Epidermal melanocyte (primary cell): ENCODE measurements at regions not wholly inside any gene's neighbourhood (a gene's known extent, or its start where the extent isn't known, plus 50 kb on each side); places are given as distances from the start of the nearest gene placed in this dataset.
"Not testable (repeated sequence)": the region's sequence is repeated elsewhere in the genome, so short reads cannot be mapped to it uniquely, and the experiment has no call there.

Experiments
- DNase-seq: peaks from one replicate; pipeline ENCODE4 v3.0.0; 2011; ENCODE audit warnings: low spot score; ENCODE audit not compliant: insufficient read length

DNA sequence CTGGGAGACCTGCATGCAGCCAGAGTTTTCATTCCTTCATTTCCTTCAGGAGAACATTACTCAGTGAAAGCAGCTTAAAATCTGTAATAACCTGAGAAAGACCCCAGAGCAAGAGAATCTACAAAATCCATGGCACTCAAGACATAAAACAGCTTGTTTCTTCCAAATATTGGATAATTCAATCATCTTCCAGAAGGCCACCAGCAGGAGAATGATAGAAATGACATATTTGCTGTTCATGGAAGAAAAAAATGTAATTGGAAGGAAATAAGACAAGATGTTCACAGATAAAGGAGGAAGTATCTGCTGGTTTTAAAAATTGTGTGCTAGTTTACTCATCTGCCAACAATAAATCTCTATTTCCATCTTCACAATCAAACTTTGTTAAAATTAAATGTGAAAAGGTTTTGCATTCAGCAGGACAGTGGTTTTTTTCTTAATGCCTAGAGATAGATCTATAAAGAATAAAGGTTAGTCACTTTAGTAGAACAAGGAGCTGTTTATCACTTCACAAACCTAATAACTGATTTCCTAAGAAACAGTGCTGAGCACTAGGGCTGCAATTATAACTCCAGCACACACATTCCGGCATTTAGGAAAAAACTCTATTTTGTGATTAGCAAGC is 530.8 kb downstream of the NSUN3 start:
- no peak for DNase-seq

DNA sequence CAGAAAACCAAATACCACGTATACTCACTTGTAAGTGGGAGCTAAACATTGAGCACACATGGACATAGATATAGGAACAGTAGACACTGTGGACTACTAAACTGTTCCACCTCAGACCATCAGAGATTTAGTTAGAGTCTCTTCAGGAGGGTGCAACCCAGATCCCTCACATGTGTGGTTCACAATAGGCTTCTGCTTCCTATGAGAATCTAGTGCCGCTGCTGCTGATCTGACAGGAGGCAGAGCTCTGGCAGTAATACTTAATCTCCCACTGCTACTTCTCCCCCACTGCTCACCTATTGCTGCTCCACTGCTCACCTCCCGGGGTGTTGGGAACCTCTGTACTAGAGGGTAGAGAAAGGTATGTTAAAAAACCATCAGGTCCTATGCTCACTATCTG is 533.3 kb downstream of the NSUN3 start:
- no peak for DNase-seq

DNA sequence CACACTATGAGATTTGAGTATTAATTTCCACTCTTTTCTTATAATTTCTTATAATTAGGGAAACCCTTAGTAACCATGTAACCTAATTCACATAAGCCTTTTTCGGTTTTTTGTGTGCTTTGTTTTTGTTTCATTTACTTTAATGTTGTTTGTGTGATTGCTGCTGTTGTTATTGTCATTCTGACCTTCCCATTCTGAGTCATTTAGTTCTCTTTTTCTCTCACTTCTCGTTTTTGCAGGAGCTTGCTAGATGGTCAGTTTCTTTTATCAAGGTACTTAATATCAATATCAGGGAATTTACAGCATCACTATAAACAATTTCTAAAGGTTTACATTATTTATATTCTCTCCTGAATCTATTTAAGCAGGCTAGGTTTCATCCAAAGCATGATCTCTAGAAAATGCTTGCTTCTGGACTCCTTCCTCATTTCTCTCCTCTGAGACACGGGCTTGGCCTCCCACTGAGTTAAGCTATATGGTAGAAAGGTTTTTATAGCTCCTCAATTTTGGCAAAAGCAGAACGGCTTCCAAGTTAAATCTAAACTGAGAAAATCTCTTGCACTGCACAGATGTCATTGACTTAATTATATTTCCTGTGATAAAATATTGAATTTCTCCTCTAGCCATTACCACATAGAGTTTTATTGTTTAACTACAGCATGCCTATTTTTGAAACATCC is 534.2 kb downstream of the NSUN3 start:
- no peak for DNase-seq

DNA sequence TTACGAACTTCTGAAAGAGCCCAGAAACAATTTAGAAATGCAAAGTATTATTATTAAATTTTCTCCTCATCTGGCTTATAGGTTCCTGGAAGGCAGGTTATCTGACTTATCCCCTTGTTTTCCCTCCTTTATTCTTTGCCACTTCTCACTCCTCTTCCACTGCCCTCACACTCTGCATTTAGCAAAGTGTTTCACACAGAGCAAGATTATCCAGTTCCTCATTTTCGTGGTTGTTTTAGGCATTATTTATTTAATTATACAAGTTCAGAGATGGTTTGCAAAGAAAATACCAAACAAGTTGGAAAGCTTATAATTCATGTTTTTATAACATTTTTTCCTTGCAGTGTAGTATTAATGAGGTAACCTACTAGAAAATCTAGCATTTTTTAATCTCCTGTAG is 544.9 kb downstream of the NSUN3 start:
- DNase-seq, result no peak

DNA sequence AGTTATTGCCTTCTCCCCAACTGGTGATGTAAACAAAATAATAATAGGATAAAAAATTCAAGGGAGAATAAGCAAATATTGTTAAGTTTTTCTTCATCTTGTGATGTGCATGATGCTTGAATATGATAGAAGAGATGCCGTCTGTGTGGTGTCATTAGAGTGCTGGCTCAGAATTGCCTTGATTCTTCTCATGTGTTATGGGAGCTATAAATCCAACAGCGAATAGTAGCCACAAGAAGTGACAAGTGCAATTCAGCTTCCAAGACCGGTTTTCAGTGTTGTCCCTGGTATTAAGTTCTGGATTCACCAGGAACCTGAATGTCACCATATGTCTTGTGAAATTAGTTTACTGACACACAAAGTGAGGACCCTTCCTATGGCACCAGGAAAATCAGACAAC is 547.0 kb downstream of the NSUN3 start:
- DNase-seq, result no peak

DNA sequence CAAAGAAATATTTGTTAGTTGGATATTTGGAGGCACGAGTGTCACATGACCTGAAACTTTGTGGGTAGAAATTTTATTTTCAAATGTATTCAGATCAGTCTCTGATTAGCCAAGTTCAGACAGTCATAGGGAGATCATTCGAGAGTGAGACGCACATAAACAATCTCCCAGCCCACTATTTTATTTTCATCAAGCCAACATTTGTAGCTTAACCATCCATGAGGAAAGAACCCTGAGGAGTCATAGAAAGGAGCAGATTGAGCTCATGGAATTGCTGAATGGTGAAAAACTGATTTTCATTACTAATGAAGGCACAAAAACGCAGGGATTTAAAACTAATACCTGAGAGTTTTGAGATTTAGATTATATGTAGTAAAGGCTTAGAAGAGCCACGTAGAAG is 548.7 kb downstream of the NSUN3 start:
- no peak for DNase-seq

DNA sequence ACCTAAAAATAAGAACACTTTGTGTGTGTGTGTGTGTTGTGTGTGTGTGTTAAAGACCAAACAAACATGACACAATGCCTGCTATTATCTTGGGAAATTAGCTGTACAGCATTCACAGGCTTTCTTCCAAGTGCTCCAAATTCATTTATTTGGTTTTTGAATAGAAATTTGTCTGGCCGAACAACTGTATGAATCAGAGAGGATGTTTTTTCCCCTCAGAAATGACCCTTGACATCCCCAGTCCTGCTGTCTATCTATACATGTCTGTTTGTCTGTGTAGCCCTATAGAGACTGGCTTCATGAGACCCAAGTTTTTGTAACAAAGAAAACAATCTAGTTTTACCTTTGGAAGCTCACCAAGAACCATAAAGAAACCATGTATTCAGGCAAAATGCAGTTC is 549.8 kb downstream of the NSUN3 start:
- DNase-seq, result no peak

DNA sequence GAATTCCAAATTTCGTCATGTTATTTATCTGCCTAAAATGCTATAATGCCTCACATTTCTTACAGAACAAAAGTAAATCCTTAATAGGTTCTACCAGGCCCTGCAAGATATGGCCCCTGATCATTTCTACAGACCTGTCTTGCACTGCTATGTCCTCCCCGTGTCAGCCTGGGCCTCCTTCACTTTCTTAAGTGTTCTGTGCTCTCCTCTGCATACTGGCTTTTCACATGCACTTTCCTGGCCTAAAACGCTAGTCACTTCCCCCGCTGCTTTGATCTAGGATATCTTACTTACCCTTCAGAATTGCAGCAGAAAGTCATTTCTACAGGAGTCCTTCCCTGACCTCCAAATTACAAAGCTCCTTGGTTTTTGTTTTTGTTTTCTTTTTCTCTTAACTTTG is 551.3 kb downstream of the NSUN3 start:
- no peak for DNase-seq

DNA sequence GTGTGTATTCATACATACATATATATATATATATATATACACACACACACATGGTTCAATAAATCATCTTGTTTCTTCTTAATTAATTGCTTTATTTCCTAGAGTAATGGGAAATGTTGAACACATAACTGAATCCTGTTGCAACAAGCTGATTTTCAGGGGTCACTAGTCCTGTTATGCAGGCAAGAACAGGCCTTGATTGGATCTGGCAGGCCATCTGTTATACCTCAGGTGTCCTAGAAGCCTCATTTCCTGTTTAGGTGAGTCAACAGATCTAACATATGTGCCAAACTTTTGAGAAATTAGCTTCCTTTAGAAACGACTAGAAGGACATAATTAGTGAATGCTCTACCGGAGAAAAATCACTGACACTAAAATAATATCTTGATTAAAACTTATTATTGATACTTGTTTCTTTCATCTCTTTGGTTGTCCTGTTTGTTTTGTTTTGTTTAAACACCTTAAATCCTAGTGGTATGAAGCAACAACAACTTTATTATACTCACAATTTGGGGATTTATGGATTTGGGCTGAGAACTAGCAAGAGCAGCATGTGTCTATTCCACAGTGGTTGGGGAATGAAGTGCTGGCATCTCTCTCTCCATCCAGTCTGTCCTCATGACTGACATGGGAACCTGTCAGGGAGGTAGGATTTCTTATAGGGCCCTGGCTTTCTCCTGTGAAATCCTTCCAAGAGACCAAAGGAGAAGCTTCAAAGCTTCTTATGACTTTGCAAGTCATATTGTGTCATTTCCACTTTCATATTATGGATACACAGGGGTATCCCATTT is 552.6 kb downstream of the NSUN3 start:
- DNase-seq, result no peak

DNA sequence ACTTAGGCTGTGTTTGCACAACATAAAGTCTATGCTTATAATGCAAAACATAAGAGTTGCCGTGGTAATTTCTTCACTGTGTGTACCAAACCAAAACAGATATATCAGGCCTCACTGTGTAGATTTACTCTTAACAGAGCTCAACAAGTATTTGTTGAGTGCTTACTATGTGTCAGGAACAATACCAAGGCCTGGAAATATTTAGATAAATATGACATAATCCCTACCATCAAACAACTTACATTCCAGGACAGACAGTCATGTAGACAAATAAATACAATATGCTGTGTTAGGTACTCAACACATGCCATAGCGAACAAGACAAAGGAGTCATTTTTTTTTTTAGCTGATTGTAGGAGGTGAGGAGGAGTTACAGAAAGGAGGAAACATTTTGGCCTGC is 554.0 kb downstream of the NSUN3 start:
- no peak for DNase-seq

DNA sequence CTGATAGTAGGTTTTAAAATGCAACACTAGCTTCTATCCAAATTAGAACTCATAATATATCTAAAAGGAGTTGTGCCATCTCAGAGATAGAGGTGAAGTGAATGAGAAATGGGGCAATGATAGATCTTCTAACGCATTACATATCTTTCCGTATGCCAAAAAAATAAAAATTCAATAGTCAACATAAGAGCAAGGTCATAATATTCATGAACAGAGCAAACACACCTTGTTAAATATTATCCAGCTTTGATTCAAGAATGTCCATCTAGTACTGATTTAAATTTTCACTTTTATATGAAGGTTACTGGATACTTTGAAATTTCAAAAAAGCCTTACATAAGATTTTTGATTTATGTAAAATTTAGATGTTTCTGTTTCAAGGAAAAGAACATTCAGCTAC is 554.5 kb downstream of the NSUN3 start:
- DNase-seq, result no peak

DNA sequence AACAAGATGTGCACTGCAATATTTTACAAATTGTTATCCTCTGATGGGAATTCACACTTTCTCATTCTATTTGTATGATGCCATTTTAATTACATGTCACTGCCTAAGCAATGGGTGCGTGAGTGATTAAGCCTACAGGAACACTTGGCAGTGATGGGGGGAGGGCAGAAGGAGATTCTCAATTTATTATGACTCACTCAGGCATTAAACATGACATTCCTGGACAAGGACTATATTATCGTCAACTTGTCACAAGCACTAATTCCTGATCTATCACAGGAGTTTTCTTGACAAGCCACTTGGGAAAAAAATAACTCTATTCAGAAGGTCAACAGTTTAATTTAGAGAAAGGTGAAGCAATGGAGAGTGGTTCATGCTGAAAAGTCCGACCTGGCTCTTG is 556.8 kb downstream of the NSUN3 start:
- DNase-seq, result no peak

DNA sequence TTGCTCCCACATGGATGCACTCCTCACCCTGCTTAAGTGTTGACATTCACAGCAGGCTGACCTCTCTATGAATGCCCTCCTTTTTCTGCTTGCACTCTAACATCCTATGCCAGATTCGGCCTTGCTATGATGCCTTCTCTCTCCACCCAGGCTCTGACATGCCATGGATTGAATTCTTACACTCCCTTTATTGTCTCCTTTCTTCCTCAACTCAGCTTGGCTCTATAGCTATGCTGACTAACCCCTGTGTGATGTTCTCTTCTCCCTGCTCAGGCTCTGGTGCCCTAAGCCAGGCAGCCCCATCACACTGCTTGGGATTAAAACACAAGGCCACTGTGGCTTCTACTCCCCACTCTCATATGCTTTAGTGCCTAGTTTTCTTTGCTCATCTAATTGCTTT is 563.7 kb downstream of the NSUN3 start:
- DNase-seq, result no peak

DNA sequence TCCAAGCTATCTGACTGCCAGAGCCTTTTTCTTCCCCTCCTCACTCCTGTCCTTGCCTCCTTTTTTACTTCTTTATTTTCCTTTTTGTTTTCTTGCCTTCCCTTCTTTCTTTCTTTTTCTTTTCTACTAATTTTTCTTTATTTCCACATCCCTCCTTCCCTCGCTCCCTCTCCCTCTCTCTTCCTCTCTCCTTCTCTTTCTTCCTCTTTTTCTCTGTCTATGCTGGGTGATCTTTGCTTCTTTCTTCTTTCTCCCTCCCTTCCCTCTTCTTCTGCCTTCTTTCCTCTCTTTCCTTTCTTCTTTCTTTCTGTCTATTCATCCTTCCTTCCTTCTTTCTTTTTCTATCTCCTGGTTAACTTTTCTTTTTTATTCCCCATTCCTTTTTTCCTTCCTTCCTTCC is 564.8 kb downstream of the NSUN3 start:
- no peak for DNase-seq

DNA sequence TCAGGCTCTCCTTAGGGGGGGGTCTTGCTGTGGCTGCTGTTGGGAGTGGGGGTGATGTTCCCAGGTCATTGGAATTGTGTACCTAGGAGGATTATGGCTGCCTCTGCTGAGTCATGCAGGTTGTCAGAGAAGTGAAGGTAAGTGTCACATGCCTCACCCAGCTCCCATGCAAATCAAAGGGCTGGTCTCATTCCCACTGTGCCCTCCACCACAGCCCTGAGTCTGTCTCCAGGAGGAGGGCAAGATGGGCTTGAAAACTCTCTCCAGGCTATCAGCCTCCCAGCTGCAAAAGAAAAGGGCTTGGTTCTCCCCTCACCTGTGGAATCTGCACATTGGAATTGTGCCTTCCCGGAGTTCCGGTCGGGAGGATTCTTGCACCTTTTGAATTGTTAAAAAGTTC is 580.5 kb downstream of the NSUN3 start:
- no peak for DNase-seq

DNA sequence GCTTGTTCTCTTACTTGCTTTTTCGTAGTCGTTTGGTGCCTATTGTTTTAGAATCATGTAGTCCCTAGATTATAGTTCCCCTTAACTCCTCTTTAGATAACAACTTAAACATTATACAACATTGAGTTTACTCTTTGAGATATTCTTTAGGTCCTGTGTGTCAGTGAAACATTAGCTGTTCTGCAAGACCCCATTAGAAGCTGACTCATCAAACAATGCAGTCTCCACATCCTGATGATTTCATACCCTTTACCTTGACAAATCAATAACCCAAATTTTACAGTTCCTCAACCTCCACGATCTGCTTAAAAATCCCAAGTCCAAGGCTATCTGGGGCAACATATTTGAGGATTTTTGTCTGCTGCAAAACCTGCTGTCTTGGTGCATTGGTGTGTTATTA is 582.9 kb downstream of the NSUN3 start:
- DNase-seq, result no peak

DNA sequence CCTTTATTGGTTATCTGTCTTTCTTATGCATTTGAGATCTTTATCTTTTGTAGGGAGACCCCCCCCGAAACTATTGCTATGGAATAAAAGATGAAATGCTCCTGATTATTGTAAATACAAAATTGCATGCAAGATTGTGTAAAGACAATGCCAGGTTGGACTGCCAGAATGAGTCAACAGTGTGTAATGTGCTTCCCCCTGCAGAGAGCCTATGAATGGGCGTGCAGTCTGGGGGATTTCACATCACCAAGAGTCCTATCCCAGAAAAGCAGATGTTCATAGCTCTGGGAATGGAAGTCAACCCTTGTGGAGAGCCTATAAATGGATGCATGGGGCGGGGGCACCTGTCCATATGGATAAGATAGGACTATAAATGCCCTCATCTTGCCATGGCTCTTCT is 584.3 kb downstream of the NSUN3 start:
- no peak for DNase-seq

DNA sequence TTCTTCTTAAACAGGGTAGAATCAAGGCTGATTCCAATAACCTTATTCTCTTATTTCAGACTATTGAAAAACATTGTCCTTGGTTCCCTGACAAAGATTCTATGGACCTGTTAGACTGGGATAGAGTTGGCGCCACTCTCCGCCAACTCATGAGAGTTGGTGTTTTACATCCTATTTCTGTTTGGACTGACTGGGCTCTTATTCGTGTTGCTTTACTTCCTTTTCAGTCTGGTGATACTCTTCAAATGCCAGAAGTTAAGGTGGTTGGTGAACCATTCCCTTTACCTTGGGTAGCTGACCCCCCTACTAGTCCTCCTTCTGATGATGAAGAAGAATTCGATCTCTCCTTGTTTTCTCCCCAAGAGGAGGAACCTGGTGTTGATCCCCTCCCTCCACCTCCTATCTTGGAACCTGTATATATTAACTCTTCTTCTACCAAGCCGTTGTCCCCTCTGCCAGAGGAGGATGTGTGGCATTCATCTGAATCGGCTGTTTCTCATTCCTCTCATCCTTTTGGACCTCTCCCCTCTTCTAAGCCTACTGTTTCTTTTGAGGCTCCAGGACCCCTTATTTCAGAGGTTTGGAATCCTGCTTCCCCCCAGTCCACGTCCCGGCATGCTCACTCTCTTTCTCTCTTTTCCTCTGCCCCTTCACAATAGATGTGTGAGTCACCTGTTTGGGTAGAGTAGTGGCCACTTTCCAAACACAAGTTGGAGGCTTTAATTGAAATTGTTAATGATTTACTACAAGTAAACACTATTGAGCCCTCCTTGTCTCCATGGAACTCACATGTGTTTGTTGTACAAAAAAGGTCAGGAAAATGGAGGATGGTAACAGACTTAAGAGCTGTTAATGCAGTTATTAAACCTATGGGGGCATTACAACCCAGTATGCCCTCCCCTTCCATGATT is 585.7 kb downstream of the NSUN3 start:
- DNase-seq, result not testable (repeated sequence)

DNA sequence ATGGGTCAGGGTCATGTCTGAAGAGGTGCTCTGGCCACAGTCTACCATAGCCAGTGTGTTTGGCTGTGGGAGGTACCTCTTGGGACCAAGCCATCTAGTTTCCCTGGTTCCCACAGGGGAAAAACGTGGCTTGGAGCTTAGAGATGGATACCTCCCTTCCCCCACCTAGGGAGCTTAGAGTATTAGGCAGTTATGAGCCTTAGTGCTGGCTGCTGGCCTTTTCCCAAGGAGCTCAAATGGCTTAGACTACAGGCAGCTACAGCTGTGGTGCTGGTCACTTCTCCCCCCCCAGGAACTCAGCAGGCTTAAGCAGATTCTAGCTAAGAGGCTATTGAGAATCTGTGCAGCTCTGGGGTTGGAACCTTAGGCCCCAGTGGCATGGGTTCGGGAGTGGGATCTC is 591.2 kb downstream of the NSUN3 start:
- DNase-seq, result no peak

DNA sequence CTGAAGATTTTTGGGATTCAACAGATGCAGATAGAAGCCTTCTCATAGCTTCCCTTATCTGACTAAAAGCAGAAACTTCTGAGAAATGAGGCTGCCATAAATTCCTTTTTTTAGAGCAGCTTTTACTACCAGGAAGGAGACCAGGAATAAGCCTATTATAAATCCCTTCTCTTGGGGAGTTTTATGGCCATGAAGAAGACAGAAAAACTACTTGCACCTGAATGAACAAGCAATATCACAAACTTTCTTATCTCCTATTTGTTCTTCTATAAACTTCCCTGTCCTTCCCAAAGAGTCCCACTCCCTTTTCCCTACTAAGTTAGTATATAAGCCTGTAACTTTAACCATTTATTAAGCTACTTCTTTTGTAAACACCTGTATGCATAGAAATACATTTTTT is 603.1 kb downstream of the NSUN3 start:
- DNase-seq, result no peak

DNA sequence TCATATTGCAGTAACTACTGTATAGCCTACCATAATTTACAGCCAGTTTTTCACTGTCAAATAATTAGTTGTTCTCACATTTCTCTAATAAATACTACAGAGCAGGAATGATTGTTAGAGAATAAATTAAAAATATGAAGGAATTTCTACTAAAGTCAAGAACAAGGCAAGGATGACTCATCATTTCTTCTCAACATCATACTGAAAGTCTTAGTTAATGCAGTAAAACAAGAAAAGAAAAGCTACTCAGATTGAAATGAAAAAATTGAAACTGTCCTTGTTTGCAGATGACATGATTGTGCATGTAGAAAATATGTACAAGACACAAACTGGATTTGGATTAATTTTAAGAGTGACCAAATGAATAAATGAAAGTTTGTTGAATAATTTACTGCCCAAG is 608.2 kb downstream of the NSUN3 start:
- no peak for DNase-seq

DNA sequence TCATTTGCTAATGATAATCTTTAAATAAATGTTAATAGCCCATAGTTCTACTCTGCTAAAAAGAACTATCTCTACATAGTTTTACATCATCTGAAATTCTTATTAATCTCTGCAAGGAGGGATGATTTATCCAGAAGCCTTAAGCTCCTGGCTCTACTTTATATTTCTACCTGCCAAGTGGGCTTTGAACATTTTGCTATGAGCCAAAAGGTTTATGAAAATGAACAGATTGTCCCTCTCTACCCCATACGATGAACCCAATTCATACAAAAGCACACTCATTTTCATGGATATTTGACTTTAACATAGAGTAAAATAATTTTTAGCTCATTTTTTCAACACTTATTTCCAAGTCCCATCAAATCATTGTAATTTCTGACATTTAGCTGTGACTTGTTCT is 611.0 kb downstream of the NSUN3 start:
- DNase-seq, result no peak
